PC-9 (cell line): ENCODE measurements at regions not wholly inside any gene's neighbourhood (a gene's known extent, or its start where the extent isn't known, plus 50 kb on each side); places are given as distances from the start of the nearest gene placed in this dataset.

Experiments used
- BruUV-seq: library from RNA; stranded (reverse); fragments of 400-500 nt; replicated peaks from 2 replicates; lab custom pipeline; 2021; lab: Mats Ljungman, UMichigan
- CTCF ChIA-PET: fragments of 300-600 bp; sonication (Branson Sonifier 250); formaldehyde crosslinking; loops from one replicate; lab custom pipeline; 2022; ENCODE audit warnings: antibody characterized with exemption; lab: Charles Lee
- POLR2A ChIA-PET: fragments of 300-600 bp; sonication (Branson Sonifier 250); formaldehyde crosslinking; loops from one replicate; lab custom pipeline; 2022; ENCODE audit warnings: antibody characterized with exemption; ENCODE audit not compliant: unreplicated experiment; lab: Charles Lee
- DNase-seq, 2 experiments: peaks; one replicate each; pipeline versions ENCODE4 v3.0.0 to v3.0.0-alpha.2; 2015 to 2022; ENCODE audit warnings: mixed read lengths in 1 of 2
- H2AFZ ChIP-seq: fragments of 200-600 bp; sonication (generic); 2 replicates; pipeline ENCODE4 v1.8.1; 2017; ENCODE audit warnings: antibody characterized with exemption
- H3F3A ChIP-seq: fragments of 200-600 bp; sonication (generic); 2 replicates; pipeline ENCODE4 v1.8.1; 2017; ENCODE audit warnings: antibody characterized with exemption, mild to moderate bottlenecking, low read depth; ENCODE audit not compliant: insufficient read depth
- H3K27ac ChIP-seq: fragments of 200-600 bp; sonication (generic); 2 replicates; pipeline ENCODE4 v1.6.1; 2016; ENCODE audit warnings: mixed run types
- H3K27me3 ChIP-seq: fragments of 200-600 bp; sonication (generic); 2 replicates; pipeline ENCODE4 v1.6.1; 2016; ENCODE audit warnings: low read depth, mixed run types; ENCODE audit not compliant: insufficient read depth
- H3K36me3 ChIP-seq: fragments of 200-600 bp; sonication (generic); 2 replicates; pipeline ENCODE4 v1.6.1; 2016; ENCODE audit warnings: low read depth, mixed run types
- H3K4me1 ChIP-seq: fragments of 200-600 bp; sonication (generic); replicated peaks from 2 replicates; pipeline ENCODE4 v1.6.1; 2016; ENCODE audit warnings: mixed run types; ENCODE audit not compliant: insufficient read depth
- H3K4me2 ChIP-seq: fragments of 200-600 bp; sonication (generic); 2 replicates; pipeline ENCODE4 v1.6.1; 2017; ENCODE audit warnings: mixed run types
- H3K4me3 ChIP-seq: fragments of 200-600 bp; sonication (generic); 2 replicates; pipeline ENCODE4 v1.6.1; 2016; ENCODE audit warnings: mixed run types
- H3K79me2 ChIP-seq: fragments of 200-600 bp; sonication (generic); 2 replicates; pipeline ENCODE4 v1.6.1; 2017; ENCODE audit warnings: low read depth, mixed run types
- H3K9me2 ChIP-seq: fragments of 200-600 bp; sonication (generic); 2 replicates; pipeline ENCODE4 v1.8.1; 2017; ENCODE audit warnings: mild to moderate bottlenecking; ENCODE audit not compliant: insufficient read depth
- H3K9me3 ChIP-seq: fragments of 200-600 bp; sonication (generic); 2 replicates; pipeline ENCODE4 v1.8.1; 2016; ENCODE audit warnings: low read depth; ENCODE audit not compliant: insufficient read depth
- H4K20me1 ChIP-seq: fragments of 200-600 bp; sonication (generic); 2 replicates; pipeline ENCODE4 v1.8.1; 2017; ENCODE audit not compliant: insufficient read depth
- CTCF ChIP-seq: fragments of 200-600 bp; sonication (generic); conservative IDR thresholded peaks from 2 replicates; pipeline ENCODE4 v1.6.1; 2017; ENCODE audit warnings: mixed run types, antibody characterized with exemption, mild to moderate bottlenecking, moderate library complexity
- EZH2 ChIP-seq: fragments of 200-600 bp; sonication (generic); IDR thresholded peaks from 2 replicates; pipeline ENCODE4 v1.8.0; 2017; ENCODE audit warnings: antibody characterized with exemption, low read depth
- intact Hi-C: fragments of 100-400 bp; cut with micrococcal nuclease; formaldehyde crosslinking; loops from one replicate; pipeline ENCODE4 v1.10.0; 2022; ENCODE audit not compliant: unreplicated experiment

GRCh38 chr9:119707228-119707845, 338.1 kb upstream of the BRINP1 start:
- POLR2A ChIA-PET: no interaction called here
- TF ChIP-seq CTCF: no peak
- TF ChIP-seq EZH2: no peak

GRCh38 chr9:119701651-119702050, 332.4 kb upstream of the BRINP1 start:
- no TSS peak for BruUV-seq
- H3K27me3 ChIP-seq: no peaks in the 10 kb centered on the region
- H3K4me3 ChIP-seq: no peak overlapping the region
- DNase-seq: no peak
- no peak overlapping the region for H3K27ac ChIP-seq
- H3K79me2 ChIP-seq: no peaks in the 10 kb centered on the region
- no peaks in the 10 kb centered on the region for H4K20me1 ChIP-seq
- no peaks in the 10 kb centered on the region for H3K9me3 ChIP-seq
- H3F3A ChIP-seq: no peaks in the 10 kb centered on the region
- TF ChIP-seq CTCF: no peak
- TF ChIP-seq EZH2: no peak
- H3K4me1 ChIP-seq: no peaks in the 10 kb centered on the region
- no peak overlapping the region for H2AFZ ChIP-seq
- no peaks in the 10 kb centered on the region for H3K36me3 ChIP-seq
- H3K4me2 ChIP-seq: no peak overlapping the region
- ChIA-PET POLR2A (no interaction called here), CTCF (no interaction called here)
- no peaks in the 10 kb centered on the region for H3K9me2 ChIP-seq
- intact Hi-C loops: no loop called here

More at GRCh38 chr9:119707228-119707845, 338.1 kb upstream of the BRINP1 start:
- H3K79me2 ChIP-seq: no peaks in the 10 kb centered on the region
- intact Hi-C loops: no loop called here
- no peaks in the 10 kb centered on the region for H4K20me1 ChIP-seq
- H3K4me1 ChIP-seq: no peaks in the 10 kb centered on the region
- CTCF ChIA-PET: no interaction called here
- no TSS peak for BruUV-seq
- H3K9me3 ChIP-seq: no peaks in the 10 kb centered on the region
- no peak for DNase-seq
- H3K9me2 ChIP-seq: no peaks in the 10 kb centered on the region
- no peaks in the 10 kb centered on the region for H3F3A ChIP-seq
- no peak overlapping the region for H3K4me2 ChIP-seq
- no peaks in the 10 kb centered on the region for H3K27me3 ChIP-seq
- H3K27ac ChIP-seq: no peak overlapping the region
- no peaks in the 10 kb centered on the region for H3K36me3 ChIP-seq
- H3K4me3 ChIP-seq: no peak overlapping the region
- no peak overlapping the region for H2AFZ ChIP-seq

GRCh38 chr9:119698535-119698934, 329.3 kb upstream of the BRINP1 start:
- H4K20me1 ChIP-seq: no peaks in the 10 kb centered on the region
- H3F3A ChIP-seq: no peaks in the 10 kb centered on the region
- H3K27ac ChIP-seq: no peak overlapping the region
- ChIA-PET POLR2A (no interaction called here), CTCF (no interaction called here)
- DNase-seq: no peak
- no TSS peak for BruUV-seq
- H3K4me1 ChIP-seq: no peaks in the 10 kb centered on the region
- H3K9me3 ChIP-seq: no peaks in the 10 kb centered on the region
- H3K4me2 ChIP-seq: no peak overlapping the region
- no peak for TF ChIP-seq CTCF
- peaks cover 10% of the 10 kb centered on the region for H3K27me3 ChIP-seq
- no peak overlapping the region for H2AFZ ChIP-seq
- H3K36me3 ChIP-seq: no peaks in the 10 kb centered on the region
- intact Hi-C loops: no loop called here
- H3K4me3 ChIP-seq: no peak overlapping the region
- no peaks in the 10 kb centered on the region for H3K79me2 ChIP-seq
- H3K9me2 ChIP-seq: no peaks in the 10 kb centered on the region
